Panc1 (cell line): ENCODE measurements at regions not wholly inside any gene's neighbourhood (a gene's known extent, or its start where the extent isn't known, plus 50 kb on each side); places are given as distances from the start of the nearest gene placed in this dataset.

Source experiments
- POLR2AphosphoS5 ChIP-seq: IDR thresholded peaks from 2 replicates; pipeline ENCODE4 v1.6.1; 2012; ENCODE audit warnings: mild to moderate bottlenecking, low read depth, low read length, moderate library complexity
- SIN3A ChIP-seq: IDR thresholded peaks from 2 replicates; pipeline ENCODE4 v1.6.1; 2012; ENCODE audit warnings: low read depth, mild to moderate bottlenecking, low read length, moderate library complexity, borderline replicate concordance; ENCODE audit not compliant: insufficient read depth
- TF ChIP-seq, protein P1 (sequence below): fragments of 450-650 bp; IDR thresholded peaks from 2 replicates; pipeline ENCODE4 v1.5.1; 2017; ENCODE audit warnings: mild to moderate bottlenecking

DNA sequence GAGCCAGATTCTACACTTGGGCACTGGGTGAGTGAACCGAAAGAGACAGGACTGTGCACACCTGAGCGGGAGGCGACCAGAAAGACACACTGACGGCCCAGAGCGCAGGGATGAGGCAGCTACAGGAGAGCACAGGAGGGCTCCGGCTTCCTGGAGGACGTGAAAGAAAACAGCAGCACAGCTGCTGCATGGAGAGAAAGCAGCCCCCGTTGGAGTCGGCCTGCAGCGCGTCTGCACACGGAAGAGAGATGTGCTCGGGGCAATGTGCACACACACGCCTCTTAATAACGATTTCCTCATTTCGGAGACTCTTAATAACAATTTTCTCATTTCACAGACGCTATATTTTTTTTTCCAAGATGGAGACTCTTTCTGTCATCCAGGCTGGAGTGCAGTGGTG, 160.4 kb downstream of the CTTN start:
- TF ChIP-seq, protein P1, sequence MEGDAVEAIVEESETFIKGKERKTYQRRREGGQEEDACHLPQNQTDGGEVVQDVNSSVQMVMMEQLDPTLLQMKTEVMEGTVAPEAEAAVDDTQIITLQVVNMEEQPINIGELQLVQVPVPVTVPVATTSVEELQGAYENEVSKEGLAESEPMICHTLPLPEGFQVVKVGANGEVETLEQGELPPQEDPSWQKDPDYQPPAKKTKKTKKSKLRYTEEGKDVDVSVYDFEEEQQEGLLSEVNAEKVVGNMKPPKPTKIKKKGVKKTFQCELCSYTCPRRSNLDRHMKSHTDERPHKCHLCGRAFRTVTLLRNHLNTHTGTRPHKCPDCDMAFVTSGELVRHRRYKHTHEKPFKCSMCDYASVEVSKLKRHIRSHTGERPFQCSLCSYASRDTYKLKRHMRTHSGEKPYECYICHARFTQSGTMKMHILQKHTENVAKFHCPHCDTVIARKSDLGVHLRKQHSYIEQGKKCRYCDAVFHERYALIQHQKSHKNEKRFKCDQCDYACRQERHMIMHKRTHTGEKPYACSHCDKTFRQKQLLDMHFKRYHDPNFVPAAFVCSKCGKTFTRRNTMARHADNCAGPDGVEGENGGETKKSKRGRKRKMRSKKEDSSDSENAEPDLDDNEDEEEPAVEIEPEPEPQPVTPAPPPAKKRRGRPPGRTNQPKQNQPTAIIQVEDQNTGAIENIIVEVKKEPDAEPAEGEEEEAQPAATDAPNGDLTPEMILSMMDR = no peak
- no peak for TF ChIP-seq POLR2AphosphoS5
- TF ChIP-seq SIN3A = no peak
